IMR-90 (cell line): ENCODE measurements at regions not wholly inside any gene's neighbourhood (a gene's known extent, or its start where the extent isn't known, plus 50 kb on each side); places are given as distances from the start of the nearest gene placed in this dataset.

ENCODE experiments used
- ATAC-seq: fragments of 200-7000 bp; cut with Tn5 transposase; 2 replicates; pipeline ENCODE4 v1.9.1; 2020; ENCODE audit warnings: low read depth, mild to moderate bottlenecking, moderate library complexity
- BruUV-seq: library from RNA; stranded (reverse); fragments of 400-500 nt; replicated peaks from 2 replicates; lab custom pipeline; 2021; lab: Mats Ljungman, UMichigan
- CTCF ChIA-PET: fragments of 300-600 bp; formaldehyde crosslinking; extraction: SDS; loops from one replicate; lab custom pipeline; 2021; ENCODE audit warnings: antibody characterized with exemption; lab: Yijun Ruan, JAX
- POLR2A ChIA-PET: fragments of 300-600 bp; sonication (Branson Sonifier 250); formaldehyde crosslinking; loops from one replicate; lab custom pipeline; 2022; ENCODE audit warnings: antibody characterized with exemption; ENCODE audit not compliant: unreplicated experiment; lab: Charles Lee
- DNase-seq: peaks from one replicate; pipeline ENCODE4 v3.0.0; 2013
- H2AFZ ChIP-seq: replicated peaks from 2 replicates; pipeline ENCODE3; 2013; ENCODE audit warnings: low read length, mild to moderate bottlenecking; ENCODE audit not compliant: poor library complexity
- H2AK5ac ChIP-seq: 2 replicates; pipeline ENCODE4 v1.6.1; 2013; ENCODE audit warnings: low read depth, low read length, inconsistent platforms
- H2AK9ac ChIP-seq: replicated peaks from 2 replicates; pipeline ENCODE3; 2013; ENCODE audit warnings: mild to moderate bottlenecking, low read depth, low read length, moderate library complexity; ENCODE audit not compliant: poor library complexity
- H2BK120ac ChIP-seq: 2 replicates; pipeline ENCODE4 v1.6.1; 2013; ENCODE audit warnings: low read depth, low read length, inconsistent platforms
- H2BK15ac ChIP-seq: 3 replicates; pipeline ENCODE4 v1.6.1; 2013; ENCODE audit warnings: low read depth, low read length, inconsistent platforms
- H2BK20ac ChIP-seq: 2 replicates; pipeline ENCODE4 v1.6.1; 2013; ENCODE audit warnings: low read depth, mild to moderate bottlenecking, inconsistent platforms, low read length, moderate library complexity
- H2BK5ac ChIP-seq: 2 replicates; pipeline ENCODE4 v1.6.1; 2013; ENCODE audit warnings: mild to moderate bottlenecking, low read depth, low read length, inconsistent platforms; ENCODE audit not compliant: poor library complexity, severe bottlenecking
- H3K14ac ChIP-seq: replicated peaks from 2 replicates; pipeline ENCODE4 v1.6.1; 2013; ENCODE audit warnings: low read depth, low read length, inconsistent platforms
- H3K18ac ChIP-seq: 2 replicates; pipeline ENCODE4 v1.6.1; 2013; ENCODE audit warnings: low read depth, low read length, control low read depth
- H3K23ac ChIP-seq: 2 replicates; pipeline ENCODE4 v1.6.1; 2013; ENCODE audit warnings: low read depth, low read length, inconsistent platforms
- H3K27ac ChIP-seq: 2 replicates; pipeline ENCODE4 v1.5.1; 2013; ENCODE audit warnings: mild to moderate bottlenecking, control low read depth, low read length; ENCODE audit not compliant: insufficient read depth
- H3K27me3 ChIP-seq: 2 replicates; pipeline ENCODE4 v1.6.1; 2013; ENCODE audit warnings: low read length; ENCODE audit not compliant: control insufficient read depth, insufficient read depth
- H3K36me3 ChIP-seq: 2 replicates; pipeline ENCODE4 v1.6.1; 2013; ENCODE audit warnings: low read length, mixed read lengths; ENCODE audit not compliant: control insufficient read depth, insufficient read depth
- H3K4ac ChIP-seq: 2 replicates; pipeline ENCODE4 v1.6.1; 2013; ENCODE audit warnings: low read depth, low read length, inconsistent platforms
- H3K4me1 ChIP-seq: 2 replicates; pipeline ENCODE4 v1.6.1; 2013; ENCODE audit warnings: low read length, mixed read lengths; ENCODE audit not compliant: control insufficient read depth, insufficient read depth
- H3K4me2 ChIP-seq: 2 replicates; pipeline ENCODE4 v1.6.1; 2013; ENCODE audit warnings: low read depth, mild to moderate bottlenecking, control low read depth, low read length, moderate library complexity
- H3K4me3 ChIP-seq: 2 replicates; pipeline ENCODE4 v1.5.1; 2013; ENCODE audit warnings: low read depth, mild to moderate bottlenecking, control low read depth, low read length, moderate library complexity; ENCODE audit not compliant: insufficient read depth
- H3K56ac ChIP-seq: 2 replicates; pipeline ENCODE4 v1.6.1; 2013; ENCODE audit warnings: low read length, inconsistent platforms; ENCODE audit not compliant: insufficient read depth; ENCODE audit errors: extremely low read depth
- H3K79me1 ChIP-seq, 2 experiments: 2 replicates each; pipeline ENCODE4 v1.6.1; 2013; ENCODE audit warnings: low read length in 2 of 2, inconsistent platforms in 1 of 2, low read depth in 1 of 2
- H3K9ac ChIP-seq: 2 replicates; pipeline ENCODE4 v1.6.1; 2013; ENCODE audit warnings: low read depth, low read length, control low read depth
- H3K9me1 ChIP-seq: 2 replicates; pipeline ENCODE4 v1.6.1; 2013; ENCODE audit warnings: low read length, inconsistent platforms; ENCODE audit not compliant: insufficient read depth
- H3K9me3 ChIP-seq: 2 replicates; pipeline ENCODE4 v1.6.1; 2013; ENCODE audit warnings: low read length; ENCODE audit not compliant: control insufficient read depth, insufficient read depth
- H4K20me1 ChIP-seq: 2 replicates; pipeline ENCODE4 v1.6.1; 2013; ENCODE audit warnings: low read length, inconsistent platforms; ENCODE audit not compliant: insufficient read depth
- H4K5ac ChIP-seq: 2 replicates; pipeline ENCODE4 v1.6.1; 2013; ENCODE audit warnings: mild to moderate bottlenecking, low read depth, low read length, control low read depth
- H4K8ac ChIP-seq, 2 experiments: 2 replicates each; pipeline ENCODE4 v1.6.1; 2013; ENCODE audit warnings: low read depth in 2 of 2, low read length in 2 of 2, control low read depth in 1 of 2, inconsistent platforms in 1 of 2
- H4K91ac ChIP-seq: 2 replicates; pipeline ENCODE4 v1.6.1; 2013; ENCODE audit warnings: low read depth, low read length, inconsistent platforms; ENCODE audit not compliant: insufficient read depth
- BHLHE40 ChIP-seq: fragments of 150-350 bp; IDR thresholded peaks from 2 replicates; pipeline ENCODE4 v1.6.1; 2016; ENCODE audit warnings: mild to moderate bottlenecking, low read depth, low read length
- CEBPB ChIP-seq: IDR thresholded peaks from 2 replicates; pipeline ENCODE4 v1.6.1; 2012; ENCODE audit warnings: low read depth, low read length, improper control_type of control experiment
- CHD1 ChIP-seq: IDR thresholded peaks from 2 replicates; pipeline ENCODE4 v1.6.1; 2012; ENCODE audit warnings: low read depth, low read length, improper control_type of control experiment
- FOS ChIP-seq: fragments of 150-350 bp; IDR thresholded peaks from 2 replicates; pipeline ENCODE4 v1.6.1; 2016; ENCODE audit warnings: low read depth, low read length
- MAFK ChIP-seq: IDR thresholded peaks from 2 replicates; pipeline ENCODE4 v1.6.1; 2012; ENCODE audit warnings: low read depth, low read length, improper control_type of control experiment
- MAZ ChIP-seq: IDR thresholded peaks from 2 replicates; pipeline ENCODE4 v1.6.1; 2012; ENCODE audit warnings: low read depth, mild to moderate bottlenecking, low read length, improper control_type of control experiment, moderate library complexity, borderline replicate concordance
- MXI1 ChIP-seq: IDR thresholded peaks from 2 replicates; pipeline ENCODE4 v1.6.1; 2012; ENCODE audit warnings: low read depth, mild to moderate bottlenecking, low read length, moderate library complexity, borderline replicate concordance
- NFE2L2 ChIP-seq: fragments of 150-350 bp; IDR thresholded peaks from 2 replicates; pipeline ENCODE4 v1.6.1; 2016; ENCODE audit warnings: low read depth, mild to moderate bottlenecking, low read length
- POLR2A ChIP-seq: IDR thresholded peaks from 2 replicates; pipeline ENCODE4 v1.6.1; 2012; ENCODE audit warnings: mild to moderate bottlenecking, low read depth, low read length
- RAD21 ChIP-seq: IDR thresholded peaks from 2 replicates; pipeline ENCODE4 v1.6.1; 2012; ENCODE audit warnings: low read length, improper control_type of control experiment
- RCOR1 ChIP-seq: IDR thresholded peaks from 2 replicates; pipeline ENCODE4 v1.6.1; 2012; ENCODE audit warnings: mild to moderate bottlenecking, low read length, improper control_type of control experiment; ENCODE audit not compliant: insufficient replicate concordance
- RFX5 ChIP-seq: IDR thresholded peaks from 2 replicates; pipeline ENCODE4 v1.8.0; 2012; ENCODE audit warnings: low read depth, mild to moderate bottlenecking, low read length, moderate library complexity
- SMC3 ChIP-seq: fragments of 150-350 bp; IDR thresholded peaks from 2 replicates; pipeline ENCODE4 v1.6.1; 2016; ENCODE audit warnings: low read depth, mild to moderate bottlenecking, antibody characterized with exemption, low read length, moderate library complexity
- WGBS, 2 experiments: methylation state at CpG; one replicate each; pipeline versions ENCODE4 v1.1.5 to v1.1.7; 2013; ENCODE audit warnings: missing lambda C conversion rate in 2 of 2; ENCODE audit not compliant: insufficient read length in 1 of 2; ENCODE audit errors: extremely low coverage in 2 of 2; 5-methylcytosine and 5-hydroxymethylcytosine counted together
- dilution Hi-C: fragments of 300-500 bp; cut with HindIII; formaldehyde crosslinking; loops from one replicate; pipeline ENCODE4 v1.14.3; 2018; ENCODE audit warnings: low sequenced_read_pairs; ENCODE audit not compliant: unreplicated experiment
- in situ Hi-C: fragments of 300-500 bp; cut with MboI; formaldehyde crosslinking; loops from 3 replicates; pipeline ENCODE4 v1.14.3; 2019; ENCODE audit warnings: low sequenced_read_pairs, inconsistent platforms, mixed read lengths
- intact Hi-C: fragments of 100-400 bp; cut with micrococcal nuclease; formaldehyde crosslinking; loops from 2 replicates; pipeline ENCODE4 v1.10.0; 2022
- TF ChIP-seq, protein P1 (sequence below): fragments of 150-350 bp; IDR thresholded peaks from 2 replicates; pipeline ENCODE4 v1.6.1; 2017; ENCODE audit warnings: mild to moderate bottlenecking, antibody characterized with exemption, low read length, low read depth
- TF ChIP-seq, protein P2 (sequence below): conservative IDR thresholded peaks from 2 replicates; pipeline ENCODE4 v1.5.1; 2012; ENCODE audit warnings: mild to moderate bottlenecking, low read depth, low read length, improper control_type of control experiment

DNA sequence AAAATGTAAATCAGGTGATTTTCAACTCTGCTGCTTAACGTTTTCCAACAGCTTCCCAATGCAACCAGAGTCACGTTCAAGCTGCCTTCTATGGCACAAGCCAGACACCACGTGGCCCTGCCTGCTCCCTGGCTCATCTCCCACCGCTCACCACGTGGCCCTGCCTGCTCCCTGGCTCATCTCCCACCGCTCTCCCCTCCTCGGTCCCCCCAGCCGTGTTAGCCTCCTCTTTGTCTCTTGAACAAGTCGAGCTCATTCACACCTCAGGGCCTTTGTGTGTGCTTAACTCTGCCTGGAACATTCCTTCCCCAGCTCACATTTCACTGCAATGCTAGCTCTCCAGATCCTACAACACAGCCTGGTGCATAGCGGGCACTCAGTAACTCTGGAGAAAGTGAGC lies 307.6 kb downstream of the CTTN start:
- Histone ChIP-seq H4K91ac (no peak overlapping the region), H2BK5ac (no peak overlapping the region), H3K9me3 (no peaks in the 10 kb centered on the region; the same call in 1 of the 2 replicates), H3K79me1 (no peaks in the 10 kb centered on the region), H3K27me3 (no peaks in the 10 kb centered on the region; the same call in 1 of the 2 replicates), H2BK120ac (no peak overlapping the region), H2AK5ac (no peak overlapping the region), H2BK15ac (no peak overlapping the region), H2AFZ (no peak overlapping the region), H3K9ac (no peak overlapping the region), H4K20me1 (peaks cover 7% of the 10 kb centered on the region), H3K23ac (no peak overlapping the region), H3K18ac (no peak overlapping the region), H3K4me3 (no peak overlapping the region), H3K4me2 (no peak overlapping the region), H3K27ac (no peak overlapping the region), H4K8ac (no peak overlapping the region), H3K56ac (no peak overlapping the region), H4K5ac (no peak overlapping the region), H2BK20ac (no peak overlapping the region), H2AK9ac (no peak overlapping the region), H3K4me1 (no peaks in the 10 kb centered on the region), H3K4ac (no peak overlapping the region), H3K14ac (no peak overlapping the region), H3K9me1 (no peaks in the 10 kb centered on the region), H3K36me3 (no peaks in the 10 kb centered on the region)
- dilution Hi-C loops: no loop called here
- in situ Hi-C loops: no loop called here
- no peak for DNase-seq
- no peak for TF ChIP-seq SMC3
- TF ChIP-seq FOS: no peak
- TF ChIP-seq CHD1: no peak
- TF ChIP-seq, protein P1, sequence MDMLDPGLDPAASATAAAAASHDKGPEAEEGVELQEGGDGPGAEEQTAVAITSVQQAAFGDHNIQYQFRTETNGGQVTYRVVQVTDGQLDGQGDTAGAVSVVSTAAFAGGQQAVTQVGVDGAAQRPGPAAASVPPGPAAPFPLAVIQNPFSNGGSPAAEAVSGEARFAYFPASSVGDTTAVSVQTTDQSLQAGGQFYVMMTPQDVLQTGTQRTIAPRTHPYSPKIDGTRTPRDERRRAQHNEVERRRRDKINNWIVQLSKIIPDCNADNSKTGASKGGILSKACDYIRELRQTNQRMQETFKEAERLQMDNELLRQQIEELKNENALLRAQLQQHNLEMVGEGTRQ: no peak
- TF ChIP-seq, protein P2, sequence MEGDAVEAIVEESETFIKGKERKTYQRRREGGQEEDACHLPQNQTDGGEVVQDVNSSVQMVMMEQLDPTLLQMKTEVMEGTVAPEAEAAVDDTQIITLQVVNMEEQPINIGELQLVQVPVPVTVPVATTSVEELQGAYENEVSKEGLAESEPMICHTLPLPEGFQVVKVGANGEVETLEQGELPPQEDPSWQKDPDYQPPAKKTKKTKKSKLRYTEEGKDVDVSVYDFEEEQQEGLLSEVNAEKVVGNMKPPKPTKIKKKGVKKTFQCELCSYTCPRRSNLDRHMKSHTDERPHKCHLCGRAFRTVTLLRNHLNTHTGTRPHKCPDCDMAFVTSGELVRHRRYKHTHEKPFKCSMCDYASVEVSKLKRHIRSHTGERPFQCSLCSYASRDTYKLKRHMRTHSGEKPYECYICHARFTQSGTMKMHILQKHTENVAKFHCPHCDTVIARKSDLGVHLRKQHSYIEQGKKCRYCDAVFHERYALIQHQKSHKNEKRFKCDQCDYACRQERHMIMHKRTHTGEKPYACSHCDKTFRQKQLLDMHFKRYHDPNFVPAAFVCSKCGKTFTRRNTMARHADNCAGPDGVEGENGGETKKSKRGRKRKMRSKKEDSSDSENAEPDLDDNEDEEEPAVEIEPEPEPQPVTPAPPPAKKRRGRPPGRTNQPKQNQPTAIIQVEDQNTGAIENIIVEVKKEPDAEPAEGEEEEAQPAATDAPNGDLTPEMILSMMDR: no peak
- no peak for TF ChIP-seq MAZ
- TF ChIP-seq BHLHE40: no peak
- no peak for TF ChIP-seq MXI1
- no peak for TF ChIP-seq POLR2A
- TF ChIP-seq MAFK: no peak
- no peak for TF ChIP-seq RFX5
- no peak for TF ChIP-seq CEBPB
- TF ChIP-seq RCOR1: no peak
- no peak for TF ChIP-seq NFE2L2
- no peak for TF ChIP-seq RAD21
- BruUV-seq: no TSS peak
- CTCF ChIA-PET: no interaction called here
- intact Hi-C loops: no loop called here
- POLR2A ChIA-PET: no interaction called here
- ATAC-seq: no peak
- 16% methylated on average over 8 of the region's 10 CpGs; no CpG with 5 or more reads in 1 of the 2 experiments for WGBS, 2 experiments
